ENCODE measurements at regions not wholly inside any gene's neighbourhood (a gene's known extent, or its start where the extent isn't known, plus 50 kb on each side); places are given as distances from the start of the nearest gene placed in this dataset.
A peak's percentile ranks its signal among the peaks of the same experiment; 100 is the strongest.

DNA sequence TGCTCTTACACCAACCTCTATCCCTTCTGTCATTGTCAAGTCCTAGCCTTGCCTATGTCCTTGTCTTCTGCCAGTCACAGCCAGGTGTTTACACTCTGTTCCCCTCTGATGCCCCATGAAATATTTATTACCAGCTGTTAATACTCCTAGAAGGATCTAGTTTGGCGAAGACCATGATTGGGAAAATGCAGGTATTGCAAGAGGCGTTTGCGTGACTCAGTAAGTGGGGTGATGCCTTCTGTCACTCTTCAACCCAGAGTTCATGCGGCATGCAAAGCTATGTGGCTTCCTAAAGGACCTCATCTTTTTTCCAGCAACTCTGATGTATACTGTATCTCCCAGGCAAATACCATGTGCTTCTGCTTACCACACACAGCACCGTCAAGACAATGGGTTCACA is 81.8 kb upstream of the GJB6 start:
- DNase-seq (no peak), ATAC-seq (ENCODE audit: low FRiP score in 2 of 2) (no peak)
- no peak overlapping the region for H3K27ac ChIP-seq
- no peaks in the 10 kb centered on the region for H3K27me3 ChIP-seq
- H3K9me3 ChIP-seq: no peaks in the 10 kb centered on the region
- no peak for TF ChIP-seq POLR2AphosphoS5 (IDR thresholded peaks at IDR 0.05)
- no peak for TF ChIP-seq EP300 (IDR thresholded peaks at IDR 0.05)
- TF ChIP-seq, protein P1, sequence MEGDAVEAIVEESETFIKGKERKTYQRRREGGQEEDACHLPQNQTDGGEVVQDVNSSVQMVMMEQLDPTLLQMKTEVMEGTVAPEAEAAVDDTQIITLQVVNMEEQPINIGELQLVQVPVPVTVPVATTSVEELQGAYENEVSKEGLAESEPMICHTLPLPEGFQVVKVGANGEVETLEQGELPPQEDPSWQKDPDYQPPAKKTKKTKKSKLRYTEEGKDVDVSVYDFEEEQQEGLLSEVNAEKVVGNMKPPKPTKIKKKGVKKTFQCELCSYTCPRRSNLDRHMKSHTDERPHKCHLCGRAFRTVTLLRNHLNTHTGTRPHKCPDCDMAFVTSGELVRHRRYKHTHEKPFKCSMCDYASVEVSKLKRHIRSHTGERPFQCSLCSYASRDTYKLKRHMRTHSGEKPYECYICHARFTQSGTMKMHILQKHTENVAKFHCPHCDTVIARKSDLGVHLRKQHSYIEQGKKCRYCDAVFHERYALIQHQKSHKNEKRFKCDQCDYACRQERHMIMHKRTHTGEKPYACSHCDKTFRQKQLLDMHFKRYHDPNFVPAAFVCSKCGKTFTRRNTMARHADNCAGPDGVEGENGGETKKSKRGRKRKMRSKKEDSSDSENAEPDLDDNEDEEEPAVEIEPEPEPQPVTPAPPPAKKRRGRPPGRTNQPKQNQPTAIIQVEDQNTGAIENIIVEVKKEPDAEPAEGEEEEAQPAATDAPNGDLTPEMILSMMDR (IDR thresholded peaks at IDR 0.05): no peak
- no peak for TF ChIP-seq POLR2A (IDR thresholded peaks at IDR 0.05)
- H3K4me1 ChIP-seq: no peaks in the 10 kb centered on the region
- H3K36me3 ChIP-seq: no peaks in the 10 kb centered on the region
- 90% methylated on average over 5 of the region's 5 CpGs for WGBS, 2 donors
- no peak overlapping the region for H3K4me3 ChIP-seq

DNA sequence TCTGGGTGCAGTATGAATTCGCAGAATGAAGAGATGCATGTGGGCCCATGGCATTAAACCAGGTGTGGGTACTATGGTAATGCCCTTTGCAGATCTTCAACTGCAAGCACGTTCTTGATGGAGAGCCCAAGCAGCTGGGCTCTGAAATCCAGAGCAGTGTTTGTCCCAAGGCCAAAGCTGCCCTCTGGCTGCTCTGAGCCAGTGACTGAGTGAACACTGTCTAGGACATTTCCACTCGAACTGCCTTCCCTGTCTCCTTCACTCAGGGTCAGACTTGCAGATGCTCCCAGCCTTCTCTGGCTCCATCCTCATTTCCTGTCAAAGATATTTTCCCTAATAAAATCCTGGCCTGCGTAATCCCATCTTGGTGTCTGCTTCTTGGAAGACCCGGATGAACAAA is 80.2 kb upstream of the GJB6 start:
- Histone ChIP-seq H3K27ac (no peak overlapping the region), H3K9me3 (peaks cover 0 to 9% (median 3%) of the 10 kb centered on the region in 4 donors), H3K36me3 (no peaks in the 10 kb centered on the region), H3K27me3 (no peaks in the 10 kb centered on the region), H3K4me1 (no peaks in the 10 kb centered on the region), H3K4me3 (no peak overlapping the region)
- TF ChIP-seq POLR2AphosphoS5 (IDR thresholded peaks at IDR 0.05) (no peak), POLR2A (IDR thresholded peaks at IDR 0.05) (no peak), EP300 (IDR thresholded peaks at IDR 0.05) (no peak)
- TF ChIP-seq, protein P1 (IDR thresholded peaks at IDR 0.05): no peak
- no peak for DNase-seq
- WGBS, 2 donors: 84 to 88% methylated on average over 5 of the region's 5 CpGs
- ATAC-seq (ENCODE audit: low FRiP score in 2 of 2): peak in 1 of 2 donors; percentile 51

DNA sequence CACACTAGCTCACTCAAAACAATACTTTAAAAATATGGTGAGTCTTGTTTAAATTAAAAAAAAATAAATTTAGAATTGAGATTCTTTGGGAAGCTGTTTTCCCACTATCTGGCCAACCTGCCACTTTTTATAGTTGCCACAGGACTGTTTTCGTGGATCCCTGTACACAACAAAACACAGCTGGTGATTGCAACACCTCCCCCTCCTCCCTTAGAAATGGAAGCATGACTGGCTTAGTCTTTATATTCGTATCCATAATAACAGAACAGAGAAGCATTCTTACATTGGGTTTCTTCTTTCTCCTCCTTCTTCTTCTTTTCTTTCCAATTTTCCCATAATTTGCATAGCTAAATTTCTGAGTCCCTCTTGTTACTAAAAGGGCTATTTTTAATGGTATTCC is 79.5 kb upstream of the GJB6 start:
- 55 to 78% methylated on average over 2 of the region's 2 CpGs for WGBS, 2 donors
- Histone ChIP-seq H3K9me3 (peaks cover 0 to 9% (median 3%) of the 10 kb centered on the region in 4 donors), H3K36me3 (no peaks in the 10 kb centered on the region), H3K4me3 (no peak overlapping the region), H3K27ac (no peak overlapping the region), H3K27me3 (no peaks in the 10 kb centered on the region), H3K4me1 (no peaks in the 10 kb centered on the region)
- TF ChIP-seq POLR2AphosphoS5 (IDR thresholded peaks at IDR 0.05): no peak
- no peak for TF ChIP-seq POLR2A (IDR thresholded peaks at IDR 0.05)
- TF ChIP-seq, protein P1 (IDR thresholded peaks at IDR 0.05): no peak
- no peak for TF ChIP-seq EP300 (IDR thresholded peaks at IDR 0.05)
- no peak for ATAC-seq (ENCODE audit: low FRiP score in 2 of 2)
- DNase-seq: no peak

DNA sequence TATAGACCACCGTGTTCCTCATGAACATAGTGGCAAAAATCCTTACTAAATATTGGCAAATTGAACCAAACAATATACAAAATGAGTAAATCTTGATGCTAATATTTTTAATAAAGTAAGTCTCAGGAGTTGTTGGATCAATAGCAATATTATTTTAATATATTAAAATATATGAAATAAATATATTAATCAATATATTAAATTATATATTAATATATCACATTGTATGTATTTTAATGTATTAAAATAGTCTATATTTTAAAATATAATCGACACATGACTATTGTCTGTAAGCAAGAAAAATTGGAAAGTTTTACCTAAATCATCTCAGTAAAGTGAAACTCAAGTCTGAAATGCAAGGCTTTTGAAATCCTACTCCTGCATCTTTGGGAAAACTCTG is 78.9 kb upstream of the GJB6 start:
- no peak for DNase-seq
- Histone ChIP-seq H3K4me1 (no peaks in the 10 kb centered on the region), H3K27ac (no peak overlapping the region), H3K9me3 (peaks cover 0 to 9% (median 3%) of the 10 kb centered on the region in 4 donors), H3K27me3 (no peaks in the 10 kb centered on the region), H3K4me3 (no peak overlapping the region), H3K36me3 (no peaks in the 10 kb centered on the region)
- ATAC-seq (ENCODE audit: low FRiP score in 2 of 2): no peak
- 86 to 90% methylated on average over 2 of the region's 2 CpGs for WGBS, 2 donors
- TF ChIP-seq, protein P1 (IDR thresholded peaks at IDR 0.05): no peak
- TF ChIP-seq POLR2AphosphoS5 (IDR thresholded peaks at IDR 0.05): no peak
- TF ChIP-seq EP300 (IDR thresholded peaks at IDR 0.05): no peak
- no peak for TF ChIP-seq POLR2A (IDR thresholded peaks at IDR 0.05)

DNA sequence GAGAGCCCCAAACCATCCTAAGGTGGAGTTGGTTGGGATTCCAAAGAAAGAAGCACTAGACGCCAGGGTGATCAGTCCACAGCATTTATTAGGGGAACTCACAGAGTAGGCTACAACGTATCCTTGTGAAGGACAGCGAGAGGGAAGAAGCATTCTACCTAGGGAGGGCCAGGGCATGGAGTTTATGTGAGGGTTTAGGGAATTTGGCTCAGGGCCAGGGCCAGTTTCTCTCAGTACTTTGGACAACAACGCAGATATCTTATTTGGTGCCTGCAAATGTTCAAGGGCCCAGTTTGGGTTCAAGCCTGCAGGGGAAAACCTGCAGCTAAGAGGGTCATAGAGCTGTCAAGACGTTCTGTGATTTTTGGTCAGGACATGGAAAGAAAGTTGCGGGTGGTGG is 73.9 kb upstream of the GJB6 start:
- Histone ChIP-seq H3K4me1 (peaks cover 0 to 3% (median 0%) of the 10 kb centered on the region in 4 donors), H3K9me3 (peaks cover 0 to 9% (median 3%) of the 10 kb centered on the region in 4 donors), H3K36me3 (no peaks in the 10 kb centered on the region), H3K4me3 (no peak overlapping the region), H3K27me3 (peaks cover 0 to 8% (median 4%) of the 10 kb centered on the region in 4 donors), H3K27ac (no peak overlapping the region)
- DNase-seq (no peak), ATAC-seq (ENCODE audit: low FRiP score in 2 of 2) (no peak)
- WGBS, 2 donors: 85 to 93% methylated on average over 6 of the region's 6 CpGs
- no peak for TF ChIP-seq POLR2AphosphoS5 (IDR thresholded peaks at IDR 0.05)
